HUES64 (cell line): ENCODE measurements at regions not wholly inside any gene's neighbourhood (a gene's known extent, or its start where the extent isn't known, plus 50 kb on each side); places are given as distances from the start of the nearest gene placed in this dataset.

Experiments
- H3K27ac ChIP-seq: 2 replicates; pipeline ENCODE4 v1.7.0; 2013; ENCODE audit warnings: low read depth, low read length, inconsistent platforms
- H3K27me3 ChIP-seq: 2 replicates; pipeline ENCODE4 v1.6.1; 2013; ENCODE audit warnings: mild to moderate bottlenecking, low read length; ENCODE audit not compliant: insufficient read depth
- H3K36me3 ChIP-seq: 2 replicates; pipeline ENCODE4 v1.6.1; 2013; ENCODE audit warnings: mild to moderate bottlenecking, low read length; ENCODE audit not compliant: insufficient read depth
- H3K4me1 ChIP-seq: 2 replicates; pipeline ENCODE4 v1.6.1; 2013; ENCODE audit warnings: mild to moderate bottlenecking, low read length, moderate library complexity; ENCODE audit not compliant: insufficient read depth
- H3K4me3 ChIP-seq: 2 replicates; pipeline ENCODE4 v1.5.1; 2013; ENCODE audit warnings: mild to moderate bottlenecking, low read length, moderate library complexity
- H3K9ac ChIP-seq: 2 replicates; pipeline ENCODE4 v1.6.1; 2013; ENCODE audit warnings: mild to moderate bottlenecking, low read depth, low read length
- H3K9me3 ChIP-seq: 2 replicates; pipeline ENCODE4 v1.6.1; 2013; ENCODE audit warnings: low read depth, low read length; ENCODE audit not compliant: insufficient read depth
- WGBS: fragments of 150-250, 120-280 bp; methylation state at CpG from one replicate; pipeline ENCODE4 v1.1.7; 2013; ENCODE audit warnings: missing lambda C conversion rate; 5-methylcytosine and 5-hydroxymethylcytosine counted together

DNA sequence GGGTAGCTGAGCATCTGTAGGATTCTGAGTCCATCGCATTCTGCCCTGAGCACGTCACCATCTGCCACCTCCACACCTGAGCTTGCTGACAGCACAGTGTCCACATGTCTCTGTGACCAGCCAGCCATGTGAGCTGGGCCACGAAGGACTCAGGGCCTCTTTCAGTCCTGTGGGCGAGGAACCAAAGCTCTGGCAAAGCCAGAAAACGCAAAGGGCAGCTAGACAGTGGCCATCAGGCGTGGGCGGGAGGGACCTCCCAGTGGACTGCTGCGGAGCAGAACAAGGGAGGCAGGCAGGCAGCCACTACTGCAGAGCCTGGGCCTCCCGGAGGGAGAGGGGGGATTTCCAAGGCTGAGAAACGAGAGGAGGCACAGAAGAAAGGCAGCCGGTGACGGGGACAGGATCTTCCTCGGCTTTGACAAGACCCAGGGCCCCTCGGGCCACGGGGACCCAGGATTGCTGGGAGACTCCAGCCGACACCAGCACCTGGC lies 274.6 kb upstream of the SALL3 start:
- Histone ChIP-seq H3K27me3 (no peaks in the 10 kb centered on the region), H3K4me1 (peaks cover 18% of the 10 kb centered on the region)

GRCh38 chr18:78709261-78709809 lies 270.3 kb upstream of the SALL3 start:
- no peaks in the 10 kb centered on the region for H3K4me1 ChIP-seq
- WGBS, result 96% methylated on average over 8 of the region's 8 CpGs
- peaks cover 6% of the 10 kb centered on the region; the same call in 1 of the 2 replicates for H3K9me3 ChIP-seq
- H3K27me3 ChIP-seq, result no peaks in the 10 kb centered on the region
- no peak overlapping the region for H3K4me3 ChIP-seq
- no peak overlapping the region for H3K9ac ChIP-seq
- no peak overlapping the region for H3K27ac ChIP-seq
- no peaks in the 10 kb centered on the region for H3K36me3 ChIP-seq

More for the DNA sequence above, 274.6 kb upstream of the SALL3 start:
- Histone ChIP-seq H3K4me3 (no peak overlapping the region), H3K9ac (no peak overlapping the region), H3K27ac (no peak overlapping the region), H3K9me3 (peaks cover 6% of the 10 kb centered on the region; the same call in 1 of the 2 replicates), H3K36me3 (no peaks in the 10 kb centered on the region)
- WGBS, result 89% methylated on average over 16 of the region's 16 CpGs

DNA sequence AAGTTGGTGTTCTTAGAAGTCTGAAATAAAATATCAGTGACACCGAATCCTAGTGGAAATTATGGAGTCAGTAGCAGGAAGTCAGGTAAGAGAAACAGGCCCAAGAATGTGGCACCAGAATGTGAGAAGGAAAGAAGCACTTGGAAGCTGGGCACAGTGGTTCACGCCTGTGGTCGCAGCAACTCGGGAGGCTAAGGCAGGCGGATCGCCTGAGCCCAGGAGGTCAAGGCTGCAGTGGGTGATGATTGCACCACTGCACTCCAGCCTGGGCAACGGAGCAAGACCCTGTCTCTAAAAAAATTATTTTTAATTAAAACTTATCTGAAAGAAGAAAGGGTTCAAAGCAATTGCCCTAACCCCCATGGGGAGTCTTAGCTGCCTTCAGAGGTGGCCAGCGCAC lies 268.3 kb upstream of the SALL3 start:
- Histone ChIP-seq H3K4me3 (no peak overlapping the region), H3K9me3 (peaks cover 6% of the 10 kb centered on the region; the same call in 1 of the 2 replicates), H3K27me3 (no peaks in the 10 kb centered on the region), H3K36me3 (no peaks in the 10 kb centered on the region), H3K4me1 (no peaks in the 10 kb centered on the region), H3K9ac (no peak overlapping the region), H3K27ac (no peak overlapping the region)
- 93% methylated on average over 7 of the region's 8 CpGs for WGBS

GRCh38 chr18:78711971-78712370 lies 267.6 kb upstream of the SALL3 start:
- Histone ChIP-seq H3K9me3 (peaks cover 6% of the 10 kb centered on the region; the same call in 1 of the 2 replicates), H3K9ac (no peak overlapping the region), H3K27me3 (no peaks in the 10 kb centered on the region), H3K27ac (no peak overlapping the region), H3K36me3 (no peaks in the 10 kb centered on the region), H3K4me3 (no peak overlapping the region), H3K4me1 (no peaks in the 10 kb centered on the region)
- WGBS, result 87% methylated on average over 4 of the region's 4 CpGs

- Histone ChIP-seq H3K4me1 (no peaks in the 10 kb centered on the region), H3K36me3 (no peaks in the 10 kb centered on the region), H3K4me3 (no peak overlapping the region), H3K27ac (no peak overlapping the region), H3K9ac (no peak overlapping the region), H3K9me3 (peaks cover 6% of the 10 kb centered on the region; the same call in 1 of the 2 replicates), H3K27me3 (no peaks in the 10 kb centered on the region)
- 26% methylated on average over 5 of the region's 6 CpGs for WGBS
These were observed 266.5 kb upstream of the SALL3 start for GRCh38 chr18:78713069-78713468.

- H3K4me1 ChIP-seq, result no peaks in the 10 kb centered on the region
- no peak overlapping the region for H3K9ac ChIP-seq
- H3K9me3 ChIP-seq, result peaks cover under 1% of the 10 kb centered on the region; the same call in 1 of the 2 replicates
- H3K36me3 ChIP-seq, result no peaks in the 10 kb centered on the region
- no peak overlapping the region for H3K4me3 ChIP-seq
- H3K27me3 ChIP-seq, result no peaks in the 10 kb centered on the region
- WGBS, result 94% methylated on average over 8 of the region's 9 CpGs
- no peak overlapping the region for H3K27ac ChIP-seq
These were observed 265.9 kb upstream of the SALL3 start for GRCh38 chr18:78713726-78714125.

GRCh38 chr18:78716022-78716421 lies 263.6 kb upstream of the SALL3 start:
- Histone ChIP-seq H3K9me3 (no peaks in the 10 kb centered on the region), H3K27me3 (peaks cover 5% of the 10 kb centered on the region; the same call in 1 of the 2 replicates), H3K27ac (no peak overlapping the region), H3K4me3 (no peak overlapping the region), H3K4me1 (peaks cover 4% of the 10 kb centered on the region; the same call in 1 of the 2 replicates), H3K36me3 (no peaks in the 10 kb centered on the region), H3K9ac (no peak overlapping the region)
- 90% methylated on average over 8 of the region's 8 CpGs for WGBS

DNA sequence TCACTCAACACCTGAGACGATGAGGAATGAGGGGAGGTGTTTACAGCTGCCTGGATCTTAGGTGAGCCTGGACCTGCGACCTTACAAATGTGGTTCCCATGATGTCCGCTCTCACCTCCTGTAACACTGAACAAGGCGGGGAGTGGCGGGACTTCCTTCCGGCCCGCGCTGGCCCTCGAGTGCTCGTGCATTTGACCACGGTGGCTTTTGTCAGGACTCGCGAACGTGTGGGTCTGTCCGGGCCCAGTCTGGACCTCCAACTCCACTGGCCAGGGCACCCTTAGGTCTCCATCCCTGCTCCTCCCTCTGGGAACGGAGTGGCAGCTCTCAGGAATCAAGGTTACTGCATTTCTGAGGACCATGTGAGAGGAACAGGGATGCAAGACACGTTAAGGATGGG lies 263.0 kb upstream of the SALL3 start:
- no peak overlapping the region for H3K9ac ChIP-seq
- 93% methylated on average over 17 of the region's 17 CpGs for WGBS

GRCh38 chr18:78717051-78717765 lies 262.4 kb upstream of the SALL3 start:
- WGBS, result 93% methylated on average over 37 of the region's 37 CpGs
- Histone ChIP-seq H3K4me1 (peaks cover 15% of the 10 kb centered on the region), H3K4me3 (no peak overlapping the region), H3K27me3 (peaks cover 9% of the 10 kb centered on the region), H3K9ac (no peak overlapping the region), H3K27ac (no peak overlapping the region), H3K9me3 (no peaks in the 10 kb centered on the region), H3K36me3 (no peaks in the 10 kb centered on the region)

More for the DNA sequence above, 263.0 kb upstream of the SALL3 start:
- no peaks in the 10 kb centered on the region for H3K36me3 ChIP-seq
- H3K4me3 ChIP-seq, result no peak overlapping the region
- peaks cover 5% of the 10 kb centered on the region for H3K27me3 ChIP-seq
- H3K27ac ChIP-seq, result no peak overlapping the region
- peaks cover 8% of the 10 kb centered on the region; the same call in 1 of the 2 replicates for H3K4me1 ChIP-seq
- H3K9me3 ChIP-seq, result no peaks in the 10 kb centered on the region

DNA sequence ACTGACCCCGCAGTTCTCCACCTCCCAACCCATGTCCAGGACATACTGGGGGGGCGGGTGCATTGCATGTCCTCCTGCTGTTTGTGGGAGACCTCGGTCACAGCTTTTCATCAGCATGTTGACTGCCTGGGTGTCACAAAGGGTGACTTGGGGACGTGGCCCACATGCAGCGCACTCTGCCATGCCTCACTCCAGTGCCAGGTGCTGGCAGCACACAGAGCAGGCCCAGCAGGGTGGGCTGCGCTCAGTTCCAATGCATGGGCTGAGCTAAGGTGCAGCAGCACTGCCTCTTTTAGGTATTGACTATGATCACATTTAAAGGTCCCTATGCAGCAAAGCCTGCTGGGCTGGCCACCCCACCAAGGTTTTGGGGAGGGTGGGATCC lies 261.9 kb upstream of the SALL3 start:
- Histone ChIP-seq H3K36me3 (no peaks in the 10 kb centered on the region), H3K27ac (no peak overlapping the region), H3K27me3 (peaks cover 9% of the 10 kb centered on the region), H3K9me3 (no peaks in the 10 kb centered on the region), H3K4me1 (peaks cover 20% of the 10 kb centered on the region), H3K4me3 (no peak overlapping the region), H3K9ac (no peak overlapping the region)
- WGBS, result 96% methylated on average over 6 of the region's 6 CpGs

- no peak overlapping the region for H3K9ac ChIP-seq
- 95% methylated on average over 11 of the region's 11 CpGs for WGBS
- H3K36me3 ChIP-seq, result no peaks in the 10 kb centered on the region
These were observed 259.8 kb upstream of the SALL3 start for GRCh38 chr18:78719821-78720220.

More at GRCh38 chr18:78719821-78720220, 259.8 kb upstream of the SALL3 start:
- no peaks in the 10 kb centered on the region for H3K9me3 ChIP-seq
- no peak overlapping the region for H3K4me3 ChIP-seq
- peaks cover 9% of the 10 kb centered on the region for H3K27me3 ChIP-seq
- no peak overlapping the region for H3K27ac ChIP-seq
- peaks cover 39% of the 10 kb centered on the region for H3K4me1 ChIP-seq
